Retinal pigment epithelial cell (primary cell): ENCODE measurements at regions not wholly inside any gene's neighbourhood (a gene's known extent, or its start where the extent isn't known, plus 50 kb on each side); places are given as distances from the start of the nearest gene placed in this dataset.

Experiments
- DNase-seq: peaks from one replicate; pipeline ENCODE4 v3.0.0-alpha.2; 2010; ENCODE audit warnings: low read depth
- H3K4me3 ChIP-seq: 2 replicates; pipeline ENCODE4 v1.5.1; 2011; ENCODE audit warnings: mild to moderate bottlenecking, low read length, control low read depth, moderate library complexity
- TF ChIP-seq, protein P1 (sequence below): conservative IDR thresholded peaks from 2 replicates; pipeline ENCODE4 v1.5.1; 2011; ENCODE audit warnings: low read depth, low read length, control low read depth, inconsistent platforms

DNA sequence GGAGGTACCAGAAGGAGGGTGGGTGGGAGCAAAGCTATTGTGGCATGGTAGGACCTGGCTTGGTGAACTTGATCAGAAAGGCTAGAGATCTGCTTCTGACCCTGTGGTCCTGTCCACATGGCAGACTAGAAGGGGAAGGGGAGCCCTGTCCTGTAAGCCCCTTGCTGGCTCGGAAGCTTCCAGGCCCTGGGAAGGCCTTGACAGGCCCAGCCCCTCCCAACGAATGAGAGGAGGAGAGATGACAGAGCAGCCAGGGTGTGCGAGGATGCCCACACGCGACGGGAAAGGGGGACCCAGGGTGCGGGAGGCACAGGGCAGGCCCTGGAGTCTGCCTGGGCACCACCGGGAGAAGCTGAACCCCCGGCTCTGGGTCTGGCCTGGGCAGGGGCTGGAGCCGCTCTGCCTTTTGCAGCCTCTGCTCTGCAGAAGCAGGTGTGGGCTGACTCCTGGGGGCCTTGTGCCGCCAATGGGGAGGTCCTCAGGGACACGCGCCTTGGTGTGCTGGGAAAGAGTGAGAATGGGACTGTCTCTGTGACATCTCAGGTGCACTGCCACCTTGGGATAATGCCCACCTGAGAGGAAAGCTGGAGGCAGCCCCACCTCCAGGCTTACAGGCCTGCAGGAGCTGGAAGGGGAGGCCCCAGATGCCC lies 1447.5 kb downstream of the BRD1 start:
- no peak for DNase-seq
- TF ChIP-seq, protein P1, sequence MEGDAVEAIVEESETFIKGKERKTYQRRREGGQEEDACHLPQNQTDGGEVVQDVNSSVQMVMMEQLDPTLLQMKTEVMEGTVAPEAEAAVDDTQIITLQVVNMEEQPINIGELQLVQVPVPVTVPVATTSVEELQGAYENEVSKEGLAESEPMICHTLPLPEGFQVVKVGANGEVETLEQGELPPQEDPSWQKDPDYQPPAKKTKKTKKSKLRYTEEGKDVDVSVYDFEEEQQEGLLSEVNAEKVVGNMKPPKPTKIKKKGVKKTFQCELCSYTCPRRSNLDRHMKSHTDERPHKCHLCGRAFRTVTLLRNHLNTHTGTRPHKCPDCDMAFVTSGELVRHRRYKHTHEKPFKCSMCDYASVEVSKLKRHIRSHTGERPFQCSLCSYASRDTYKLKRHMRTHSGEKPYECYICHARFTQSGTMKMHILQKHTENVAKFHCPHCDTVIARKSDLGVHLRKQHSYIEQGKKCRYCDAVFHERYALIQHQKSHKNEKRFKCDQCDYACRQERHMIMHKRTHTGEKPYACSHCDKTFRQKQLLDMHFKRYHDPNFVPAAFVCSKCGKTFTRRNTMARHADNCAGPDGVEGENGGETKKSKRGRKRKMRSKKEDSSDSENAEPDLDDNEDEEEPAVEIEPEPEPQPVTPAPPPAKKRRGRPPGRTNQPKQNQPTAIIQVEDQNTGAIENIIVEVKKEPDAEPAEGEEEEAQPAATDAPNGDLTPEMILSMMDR: no peak
- no peak overlapping the region for H3K4me3 ChIP-seq

DNA sequence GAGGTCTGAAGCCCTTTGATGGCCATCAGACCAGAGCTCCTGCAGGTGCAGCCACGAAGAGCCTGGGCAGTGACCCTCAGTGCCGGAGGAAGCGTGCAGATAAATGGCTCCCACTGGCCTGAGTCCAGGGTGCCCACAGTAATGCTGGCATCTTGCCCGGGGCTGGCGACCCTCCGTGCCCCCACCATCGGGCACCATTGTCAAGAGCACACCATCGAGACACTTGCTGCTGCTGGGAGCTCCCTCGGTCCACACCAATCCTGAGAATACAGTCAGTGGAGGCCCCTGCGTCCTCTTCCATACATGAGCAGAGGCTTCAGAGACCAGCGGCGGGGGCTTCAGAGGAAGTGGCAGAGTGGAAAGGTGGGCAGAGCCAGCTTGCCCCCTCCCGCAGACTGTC lies 1448.3 kb downstream of the BRD1 start:
- TF ChIP-seq, protein P1: no peak
- H3K4me3 ChIP-seq: no peak overlapping the region
- no peak for DNase-seq

DNA sequence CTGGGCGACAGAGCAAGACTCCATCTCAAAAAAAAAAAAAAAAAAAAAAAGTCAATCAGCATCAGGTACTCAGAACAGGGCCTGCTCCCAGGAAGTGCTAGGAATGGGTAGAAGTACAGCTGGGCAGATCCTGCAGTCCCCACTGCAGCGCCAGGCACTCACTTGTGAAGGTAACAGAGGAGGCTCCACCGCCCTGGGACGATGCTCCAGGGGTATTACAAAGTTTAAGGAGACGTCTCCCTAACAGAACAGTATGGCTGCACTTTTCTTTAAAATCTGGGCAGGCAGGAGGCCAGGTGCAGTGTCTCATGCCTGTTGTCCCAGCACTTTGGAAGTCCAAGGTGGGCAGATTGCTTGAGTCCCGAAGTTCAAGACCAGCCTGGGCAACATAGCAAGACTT lies 1449.0 kb downstream of the BRD1 start:
- H3K4me3 ChIP-seq: no peak overlapping the region
- TF ChIP-seq, protein P1: no peak
- no peak for DNase-seq

DNA sequence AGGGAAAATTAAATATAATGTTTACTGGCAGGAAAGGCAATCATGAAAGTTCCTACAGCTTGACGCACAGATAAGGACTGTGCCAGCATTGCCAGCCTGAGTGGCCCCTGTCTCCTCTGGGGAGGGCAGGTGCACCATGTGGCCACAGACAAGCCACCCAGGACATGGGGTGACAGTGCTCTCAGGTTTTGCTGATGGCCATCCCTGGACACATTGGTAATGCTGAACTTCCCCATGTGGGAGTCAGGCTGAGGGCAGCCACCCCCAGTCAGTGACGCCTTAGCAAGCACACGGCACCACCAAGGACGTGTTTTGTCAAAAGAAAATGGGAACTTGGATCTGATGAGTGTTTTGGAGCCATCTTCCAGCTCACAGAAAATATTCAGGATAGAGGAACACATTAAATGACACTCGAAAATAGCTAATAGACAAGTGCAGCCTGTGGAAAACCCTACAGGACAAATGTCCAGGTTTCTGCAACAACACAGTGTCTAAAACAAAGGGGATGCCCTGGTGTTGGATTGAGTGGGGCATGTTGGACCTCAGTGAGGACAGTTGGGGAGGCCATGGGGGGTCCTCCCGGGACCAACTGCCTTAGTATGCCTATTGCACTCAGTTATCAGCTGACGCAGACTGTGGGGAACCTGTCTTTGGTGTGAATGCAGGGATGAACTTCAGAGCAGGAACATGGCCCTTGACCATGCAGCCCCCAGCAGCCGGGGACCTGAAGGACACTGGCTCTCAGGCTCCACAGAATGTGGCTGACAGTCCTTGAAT lies 1450.5 kb downstream of the BRD1 start:
- no peak for DNase-seq
- TF ChIP-seq, protein P1: no peak
- no peak overlapping the region for H3K4me3 ChIP-seq

DNA sequence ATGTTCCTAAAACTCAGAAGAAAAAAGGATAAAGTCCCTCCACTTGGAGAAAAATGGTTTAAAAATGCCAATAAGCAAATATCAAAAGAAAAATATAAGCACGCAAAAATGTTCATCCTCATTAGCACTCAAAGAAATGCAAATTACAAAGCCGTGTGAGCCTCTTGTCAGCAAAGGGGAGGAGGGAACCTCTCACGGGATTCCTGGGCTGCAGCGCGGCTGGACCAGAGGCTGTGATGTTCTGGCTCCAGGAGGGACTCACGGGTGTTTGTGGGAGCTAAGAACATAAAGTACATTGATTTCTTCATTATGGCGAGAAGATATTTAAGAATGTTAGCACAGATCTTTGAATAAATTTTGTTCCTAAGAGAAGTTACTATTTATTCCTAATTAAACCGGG lies 1451.2 kb downstream of the BRD1 start:
- TF ChIP-seq, protein P1: no peak
- no peak overlapping the region for H3K4me3 ChIP-seq
- DNase-seq: no peak

DNA sequence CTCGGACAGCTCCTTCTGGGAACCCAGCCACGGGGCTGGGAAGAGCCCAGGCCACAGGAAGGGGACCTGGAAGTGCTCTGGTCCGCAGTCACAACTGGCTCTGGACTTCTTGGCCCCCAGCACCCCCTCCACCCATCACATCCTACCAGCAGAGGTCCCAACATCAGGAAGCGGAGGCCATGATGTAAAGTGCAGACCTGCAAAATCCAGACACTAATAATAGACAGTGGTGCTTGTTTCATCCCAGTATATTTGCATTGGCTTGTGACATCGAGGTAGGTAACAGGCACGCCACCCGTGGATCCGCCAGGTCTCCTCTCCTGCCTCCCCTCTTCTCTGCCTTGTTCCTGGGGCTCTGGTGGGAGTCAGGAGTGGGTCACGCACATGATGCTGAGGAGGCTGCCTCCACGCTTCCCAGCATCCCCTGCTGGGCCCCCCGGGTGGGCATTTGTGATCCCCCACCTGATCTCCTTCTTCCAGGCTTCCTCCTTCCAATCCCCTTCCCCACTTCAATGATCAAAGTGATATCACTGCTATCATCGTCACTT lies 1454.0 kb downstream of the BRD1 start:
- DNase-seq: no peak
- TF ChIP-seq, protein P1: no peak
- H3K4me3 ChIP-seq: no peak overlapping the region
